ENCODE measurements at regions not wholly inside any gene's neighbourhood (a gene's known extent, or its start where the extent isn't known, plus 50 kb on each side); places are given as distances from the start of the nearest gene placed in this dataset.

GRCh38 chr1:185439727-185440415 lies 122.8 kb upstream of the IVNS1ABP start:
- H3K4me2 ChIP-seq (ENCODE audit: low read length): no peak overlapping the region
- TF ChIP-seq EZH2 (IDR thresholded peaks at IDR 0.05; ENCODE audit: borderline replicate concordance, low read length): no peak
- no peak for TF ChIP-seq CTCF (IDR thresholded peaks at IDR 0.05; ENCODE audit: low read length)
- H3K79me2 ChIP-seq (ENCODE audit: insufficient read depth, low read length): no peaks in the 10 kb centered on the region
- no peak overlapping the region for H3K4me3 ChIP-seq (ENCODE audit: low read depth, low read length, poor library complexity, severe bottlenecking)
- no peak overlapping the region for H3K9ac ChIP-seq (ENCODE audit: low read length)
- H4K20me1 ChIP-seq (ENCODE audit: insufficient read depth, low read length): no peaks in the 10 kb centered on the region
- H3K9me3 ChIP-seq (ENCODE audit: low read length): no peaks in the 10 kb centered on the region
- H3F3A ChIP-seq (ENCODE audit: insufficient read depth, low read length): no peaks in the 10 kb centered on the region
- H3K9me2 ChIP-seq (ENCODE audit: low read depth, low read length): no peaks in the 10 kb centered on the region
- no peaks in the 10 kb centered on the region for H3K27me3 ChIP-seq (ENCODE audit: insufficient read depth, low read length)
- H2AFZ ChIP-seq (ENCODE audit: low read length): no peak overlapping the region
- H3K36me3 ChIP-seq (ENCODE audit: insufficient read depth, low read length): no peaks in the 10 kb centered on the region
- H3K4me1 ChIP-seq (ENCODE audit: insufficient read depth, low read length, severe bottlenecking): peaks cover 10% of the 10 kb centered on the region
- H3K27ac ChIP-seq (ENCODE audit: low read depth, low read length, poor library complexity, severe bottlenecking): no peak overlapping the region

GRCh38 chr1:185438936-185439335 lies 121.9 kb upstream of the IVNS1ABP start:
- H3K79me2 ChIP-seq (ENCODE audit: insufficient read depth, low read length): no peaks in the 10 kb centered on the region
- no peaks in the 10 kb centered on the region for H4K20me1 ChIP-seq (ENCODE audit: insufficient read depth, low read length)
- no peaks in the 10 kb centered on the region for H3K9me3 ChIP-seq (ENCODE audit: low read length)
- H2AFZ ChIP-seq (ENCODE audit: low read length): no peak overlapping the region
- H3F3A ChIP-seq (ENCODE audit: insufficient read depth, low read length): no peaks in the 10 kb centered on the region
- no peak overlapping the region for H3K27ac ChIP-seq (ENCODE audit: low read depth, low read length, poor library complexity, severe bottlenecking)
- no peak overlapping the region for H3K4me3 ChIP-seq (ENCODE audit: low read depth, low read length, poor library complexity, severe bottlenecking)
- no peaks in the 10 kb centered on the region for H3K27me3 ChIP-seq (ENCODE audit: insufficient read depth, low read length)
- H3K4me1 ChIP-seq (ENCODE audit: insufficient read depth, low read length, severe bottlenecking): peaks cover 10% of the 10 kb centered on the region
- H3K4me2 ChIP-seq (ENCODE audit: low read length): no peak overlapping the region
- H3K9me2 ChIP-seq (ENCODE audit: low read depth, low read length): no peaks in the 10 kb centered on the region
- TF ChIP-seq EZH2 (IDR thresholded peaks at IDR 0.05; ENCODE audit: borderline replicate concordance, low read length): no peak
- TF ChIP-seq CTCF (IDR thresholded peaks at IDR 0.05; ENCODE audit: low read length): no peak
- H3K36me3 ChIP-seq (ENCODE audit: insufficient read depth, low read length): no peaks in the 10 kb centered on the region
- no peak overlapping the region for H3K9ac ChIP-seq (ENCODE audit: low read length)

GRCh38 chr1:185435696-185436379 lies 118.8 kb upstream of the IVNS1ABP start:
- H3K27ac ChIP-seq (ENCODE audit: low read depth, low read length, poor library complexity, severe bottlenecking): no peak overlapping the region
- H3K79me2 ChIP-seq (ENCODE audit: insufficient read depth, low read length): no peaks in the 10 kb centered on the region
- no peaks in the 10 kb centered on the region for H3K9me3 ChIP-seq (ENCODE audit: low read length)
- no peaks in the 10 kb centered on the region for H3K36me3 ChIP-seq (ENCODE audit: insufficient read depth, low read length)
- H2AFZ ChIP-seq (ENCODE audit: low read length): no peak overlapping the region
- H3K4me1 ChIP-seq (ENCODE audit: insufficient read depth, low read length, severe bottlenecking): peaks cover 10% of the 10 kb centered on the region
- no peak overlapping the region for H3K4me3 ChIP-seq (ENCODE audit: low read depth, low read length, poor library complexity, severe bottlenecking)
- H3K9ac ChIP-seq (ENCODE audit: low read length): no peak overlapping the region
- TF ChIP-seq EZH2 (IDR thresholded peaks at IDR 0.05; ENCODE audit: borderline replicate concordance, low read length) (no peak), CTCF (IDR thresholded peaks at IDR 0.05; ENCODE audit: low read length) (no peak)
- H3K4me2 ChIP-seq (ENCODE audit: low read length): no peak overlapping the region
- H4K20me1 ChIP-seq (ENCODE audit: insufficient read depth, low read length): no peaks in the 10 kb centered on the region
- H3F3A ChIP-seq (ENCODE audit: insufficient read depth, low read length): no peaks in the 10 kb centered on the region
- H3K9me2 ChIP-seq (ENCODE audit: low read depth, low read length): no peaks in the 10 kb centered on the region
- no peaks in the 10 kb centered on the region for H3K27me3 ChIP-seq (ENCODE audit: insufficient read depth, low read length)
